HEK293T (cell line): ENCODE measurements at regions not wholly inside any gene's neighbourhood (a gene's known extent, or its start where the extent isn't known, plus 50 kb on each side); places are given as distances from the start of the nearest gene placed in this dataset.

Source experiments
- BHLHE40 ChIP-seq: fragments of 450-650 bp; IDR thresholded peaks from 2 replicates; pipeline ENCODE4 v1.6.1; 2016; ENCODE audit warnings: mild to moderate bottlenecking, moderate library complexity, borderline replicate concordance
- ELF4 ChIP-seq: fragments of 450-650 bp; IDR thresholded peaks from 2 replicates; pipeline ENCODE4 v1.6.1; 2017; ENCODE audit warnings: antibody characterized with exemption
- SP1 ChIP-seq: fragments of 450-650 bp; IDR thresholded peaks from 2 replicates; pipeline ENCODE4 v1.6.1; 2017

- TF ChIP-seq BHLHE40 (no peak), SP1 (no peak), ELF4 (no peak)
Observed at GRCh38 chr16:85472514-85472913, 140.6 kb upstream of the GSE1 start.
